DOHH2 (cell line): ENCODE measurements at regions not wholly inside any gene's neighbourhood (a gene's known extent, or its start where the extent isn't known, plus 50 kb on each side); places are given as distances from the start of the nearest gene placed in this dataset.

ENCODE experiments used
- H3F3A ChIP-seq: fragments of 200-600 bp; sonication (generic), shearing (Covaris generic); 2 replicates; pipeline ENCODE4 v1.6.0; 2016; ENCODE audit warnings: antibody characterized with exemption, mild to moderate bottlenecking; ENCODE audit not compliant: control insufficient read depth, insufficient read depth
- H3K27ac ChIP-seq: fragments of 200-600 bp; sonication (generic); 2 replicates; pipeline ENCODE4 v1.5.1; 2014; ENCODE audit warnings: low read depth, mild to moderate bottlenecking, low read length, moderate library complexity
- H3K27me3 ChIP-seq: fragments of 200-600 bp; sonication (generic); 2 replicates; pipeline ENCODE4 v1.6.1; 2014; ENCODE audit warnings: mild to moderate bottlenecking, low read length, mixed read lengths; ENCODE audit not compliant: control insufficient read depth
- H3K36me3 ChIP-seq: fragments of 200-600 bp; sonication (generic); 2 replicates; pipeline ENCODE4 v1.6.1; 2014; ENCODE audit warnings: mild to moderate bottlenecking, low read length, moderate library complexity, mixed read lengths; ENCODE audit not compliant: control insufficient read depth
- H3K4me1 ChIP-seq: fragments of 200-600 bp; sonication (generic); 2 replicates; pipeline ENCODE4 v1.6.1; 2014; ENCODE audit warnings: mild to moderate bottlenecking, low read length, mixed read lengths; ENCODE audit not compliant: control insufficient read depth
- H3K4me2 ChIP-seq: fragments of 200-600 bp; sonication (generic); 2 replicates; pipeline ENCODE4 v1.6.0; 2014; ENCODE audit warnings: mild to moderate bottlenecking, low read length, moderate library complexity
- H3K4me3 ChIP-seq: fragments of 200-600 bp; sonication (generic); 2 replicates; pipeline ENCODE4 v1.5.1; 2014; ENCODE audit warnings: mild to moderate bottlenecking, low read length, mixed read lengths
- H3K79me2 ChIP-seq: fragments of 200-600 bp; sonication (generic); 2 replicates; pipeline ENCODE4 v1.6.1; 2014; ENCODE audit warnings: mild to moderate bottlenecking, low read length, mixed read lengths; ENCODE audit not compliant: control insufficient read depth
- H3K9me2 ChIP-seq: fragments of 200-600 bp; sonication (generic); replicated peaks from 2 replicates; pipeline ENCODE4 v1.6.1; 2014; ENCODE audit warnings: mild to moderate bottlenecking, low read length, mixed read lengths; ENCODE audit not compliant: control insufficient read depth
- H3K9me3 ChIP-seq: fragments of 200-600 bp; sonication (generic); 2 replicates; pipeline ENCODE4 v1.6.1; 2014; ENCODE audit warnings: antibody characterized with exemption, low read length, mixed read lengths; ENCODE audit not compliant: control insufficient read depth, insufficient read depth
- H4K20me1 ChIP-seq: fragments of 200-600 bp; sonication (generic); 2 replicates; pipeline ENCODE4 v1.6.0; 2014; ENCODE audit warnings: low read depth, mild to moderate bottlenecking, antibody characterized with exemption, low read length, moderate library complexity; ENCODE audit not compliant: control insufficient read depth, insufficient read depth
- EZH2phosphoT487 ChIP-seq: fragments of 200-600 bp; sonication (generic); IDR thresholded peaks from 2 replicates; pipeline ENCODE4 v1.6.1; 2017; ENCODE audit warnings: borderline replicate concordance, mild to moderate bottlenecking, antibody characterized with exemption, low read length, moderate library complexity, mixed read lengths
- TF ChIP-seq, protein P1 (sequence below): fragments of 200-600 bp; sonication (generic); IDR thresholded peaks from one replicate; pipeline ENCODE4 v1.5.1; 2014; ENCODE audit warnings: antibody characterized with exemption, mild to moderate bottlenecking, low read depth, low read length; ENCODE audit not compliant: poor library complexity, severe bottlenecking

GRCh38 chr2:145190031-145190703, 670.2 kb upstream of the ZEB2 start:
- Histone ChIP-seq H3K9me3 (peaks cover 17% of the 10 kb centered on the region; the same call in 1 of the 2 replicates), H3F3A (no peaks in the 10 kb centered on the region), H3K36me3 (no peaks in the 10 kb centered on the region), H3K27ac (no peak overlapping the region), H3K4me2 (no peak overlapping the region), H3K79me2 (no peaks in the 10 kb centered on the region), H3K4me1 (peaks cover 6% of the 10 kb centered on the region), H3K4me3 (no peak overlapping the region), H3K9me2 (no peaks in the 10 kb centered on the region), H3K27me3 (no peaks in the 10 kb centered on the region), H4K20me1 (no peaks in the 10 kb centered on the region)
- no peak for TF ChIP-seq EZH2phosphoT487
- TF ChIP-seq, protein P1, sequence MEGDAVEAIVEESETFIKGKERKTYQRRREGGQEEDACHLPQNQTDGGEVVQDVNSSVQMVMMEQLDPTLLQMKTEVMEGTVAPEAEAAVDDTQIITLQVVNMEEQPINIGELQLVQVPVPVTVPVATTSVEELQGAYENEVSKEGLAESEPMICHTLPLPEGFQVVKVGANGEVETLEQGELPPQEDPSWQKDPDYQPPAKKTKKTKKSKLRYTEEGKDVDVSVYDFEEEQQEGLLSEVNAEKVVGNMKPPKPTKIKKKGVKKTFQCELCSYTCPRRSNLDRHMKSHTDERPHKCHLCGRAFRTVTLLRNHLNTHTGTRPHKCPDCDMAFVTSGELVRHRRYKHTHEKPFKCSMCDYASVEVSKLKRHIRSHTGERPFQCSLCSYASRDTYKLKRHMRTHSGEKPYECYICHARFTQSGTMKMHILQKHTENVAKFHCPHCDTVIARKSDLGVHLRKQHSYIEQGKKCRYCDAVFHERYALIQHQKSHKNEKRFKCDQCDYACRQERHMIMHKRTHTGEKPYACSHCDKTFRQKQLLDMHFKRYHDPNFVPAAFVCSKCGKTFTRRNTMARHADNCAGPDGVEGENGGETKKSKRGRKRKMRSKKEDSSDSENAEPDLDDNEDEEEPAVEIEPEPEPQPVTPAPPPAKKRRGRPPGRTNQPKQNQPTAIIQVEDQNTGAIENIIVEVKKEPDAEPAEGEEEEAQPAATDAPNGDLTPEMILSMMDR = no peak

- Histone ChIP-seq H4K20me1 (no peaks in the 10 kb centered on the region), H3K79me2 (no peaks in the 10 kb centered on the region), H3K9me2 (no peaks in the 10 kb centered on the region), H3K27me3 (no peaks in the 10 kb centered on the region), H3K4me2 (no peak overlapping the region), H3K9me3 (peaks cover 22% of the 10 kb centered on the region; the same call in 1 of the 2 replicates), H3K4me1 (peaks cover 6% of the 10 kb centered on the region), H3F3A (no peaks in the 10 kb centered on the region), H3K27ac (no peak overlapping the region), H3K36me3 (no peaks in the 10 kb centered on the region), H3K4me3 (no peak overlapping the region)
- TF ChIP-seq, protein P1 = peak; percentile 31
- no peak for TF ChIP-seq EZH2phosphoT487
Measured at GRCh38 chr2:145186303-145186702, 666.4 kb upstream of the ZEB2 start.

- Histone ChIP-seq H3K36me3 (no peaks in the 10 kb centered on the region), H3K4me3 (no peak overlapping the region), H3K27ac (no peak overlapping the region), H3K9me2 (no peaks in the 10 kb centered on the region), H4K20me1 (no peaks in the 10 kb centered on the region), H3K79me2 (no peaks in the 10 kb centered on the region), H3K4me1 (peaks cover 6% of the 10 kb centered on the region), H3K9me3 (peaks cover 19% of the 10 kb centered on the region; the same call in 1 of the 2 replicates), H3F3A (no peaks in the 10 kb centered on the region), H3K27me3 (no peaks in the 10 kb centered on the region), H3K4me2 (no peak overlapping the region)
- TF ChIP-seq, protein P1 = no peak
- TF ChIP-seq EZH2phosphoT487 = no peak
Measured at GRCh38 chr2:145185696-145186095, 665.8 kb upstream of the ZEB2 start.
